Neural cell (in vitro differentiated cells): ENCODE measurements at regions not wholly inside any gene's neighbourhood (a gene's known extent, or its start where the extent isn't known, plus 50 kb on each side); places are given as distances from the start of the nearest gene placed in this dataset.
A peak's percentile ranks its signal among the peaks of the same experiment; 100 is the strongest.

Experiments used
- H2AFZ ChIP-seq: fragments of 200-600, 300-800 bp; sonication (generic), shearing (Covaris generic); 2 replicates; pipeline ENCODE4 v1.6.0; 2014; ENCODE audit warnings: low read depth, mild to moderate bottlenecking, antibody characterized with exemption, low read length, moderate library complexity
- H3F3A ChIP-seq: fragments of 200-600 bp; shearing (Covaris generic); 2 replicates; pipeline ENCODE4 v1.6.1; 2016; ENCODE audit warnings: mild to moderate bottlenecking, moderate library complexity, mixed read lengths, antibody characterized with exemption, low read length; ENCODE audit not compliant: insufficient read depth, poor library complexity, severe bottlenecking
- H3K27ac ChIP-seq: fragments of 200-600, 300-800 bp; sonication (generic), shearing (Covaris generic); 2 replicates; pipeline ENCODE4 v1.5.1; 2014; ENCODE audit warnings: mild to moderate bottlenecking, low read length, moderate library complexity
- H3K27me3 ChIP-seq: fragments of 300-800, 200-600 bp; sonication (generic), shearing (Covaris generic); 2 replicates; pipeline ENCODE4 v1.6.0; 2014; ENCODE audit warnings: mild to moderate bottlenecking, low read depth, low read length, moderate library complexity; ENCODE audit not compliant: insufficient read depth
- H3K36me3 ChIP-seq: fragments of 300-800, 200-600 bp; sonication (generic), shearing (Covaris generic); 2 replicates; pipeline ENCODE4 v1.5.1; 2014; ENCODE audit warnings: mild to moderate bottlenecking, antibody characterized with exemption, low read length, moderate library complexity; ENCODE audit not compliant: insufficient read depth
- H3K4me2 ChIP-seq: fragments of 300-800, 200-600 bp; sonication (generic), shearing (Covaris generic); 2 replicates; pipeline ENCODE4 v1.6.0; 2014; ENCODE audit warnings: mild to moderate bottlenecking, low read length
- H3K4me3 ChIP-seq: fragments of 300-800, 200-600 bp; sonication (generic), shearing (Covaris generic); 2 replicates; pipeline ENCODE4 v1.5.1; 2014; ENCODE audit warnings: mild to moderate bottlenecking, low read length, moderate library complexity
- H3K79me2 ChIP-seq: fragments of 200-600 bp; shearing (Covaris generic); replicated peaks from 2 replicates; pipeline ENCODE4 v1.6.0; 2014; ENCODE audit warnings: mild to moderate bottlenecking, low read length, moderate library complexity; ENCODE audit not compliant: insufficient read depth
- H3K9ac ChIP-seq: fragments of 300-800, 200-600 bp; sonication (generic), shearing (Covaris generic); 2 replicates; pipeline ENCODE4 v1.6.1; 2016; ENCODE audit warnings: mild to moderate bottlenecking, low read length, mixed read lengths
- H3K9me2 ChIP-seq: fragments of 200-600 bp; shearing (Covaris generic); 2 replicates; pipeline ENCODE4 v1.6.1; 2016; ENCODE audit warnings: mild to moderate bottlenecking, low read length, mixed read lengths; ENCODE audit not compliant: insufficient read depth
- H3K9me3 ChIP-seq: fragments of 200-600, 300-800 bp; sonication (generic), shearing (Covaris generic); 2 replicates; pipeline ENCODE4 v1.6.1; 2016; ENCODE audit warnings: mild to moderate bottlenecking, mixed run types, low read length, moderate library complexity, mixed read lengths
- H4K20me1 ChIP-seq: fragments of 200-600 bp; shearing (Covaris generic); 2 replicates; pipeline ENCODE4 v1.6.1; 2016; ENCODE audit warnings: mild to moderate bottlenecking, mixed run types; ENCODE audit not compliant: insufficient read depth
- MXI1 ChIP-seq: fragments of 450-650 bp; conservative IDR thresholded peaks from 2 replicates; pipeline ENCODE4 v1.6.1; 2014; ENCODE audit warnings: antibody characterized with exemption, mild to moderate bottlenecking; ENCODE audit not compliant: poor library complexity, severe bottlenecking
- POLR2AphosphoS5 ChIP-seq: IDR thresholded peaks from 2 replicates; pipeline ENCODE4 v1.6.1; 2012
- RAD21 ChIP-seq: fragments of 450-650 bp; conservative IDR thresholded peaks from 2 replicates; pipeline ENCODE4 v1.6.1; 2014; ENCODE audit warnings: antibody characterized with exemption, mild to moderate bottlenecking, moderate library complexity
- SMC3 ChIP-seq: fragments of 450-650 bp; conservative IDR thresholded peaks from 2 replicates; pipeline ENCODE4 v1.6.1; 2014; ENCODE audit warnings: antibody characterized with exemption, mild to moderate bottlenecking, moderate library complexity; ENCODE audit not compliant: poor library complexity
- TF ChIP-seq, protein P1 (sequence below): fragments of 450-650 bp; IDR thresholded peaks from 2 replicates; pipeline ENCODE4 v1.5.1; 2014; ENCODE audit warnings: antibody characterized with exemption, mild to moderate bottlenecking, moderate library complexity; ENCODE audit not compliant: poor library complexity, severe bottlenecking
- TF ChIP-seq, protein P2 (sequence below): IDR thresholded peaks from 2 replicates; pipeline ENCODE4 v1.6.1; 2012; ENCODE audit warnings: borderline replicate concordance

DNA sequence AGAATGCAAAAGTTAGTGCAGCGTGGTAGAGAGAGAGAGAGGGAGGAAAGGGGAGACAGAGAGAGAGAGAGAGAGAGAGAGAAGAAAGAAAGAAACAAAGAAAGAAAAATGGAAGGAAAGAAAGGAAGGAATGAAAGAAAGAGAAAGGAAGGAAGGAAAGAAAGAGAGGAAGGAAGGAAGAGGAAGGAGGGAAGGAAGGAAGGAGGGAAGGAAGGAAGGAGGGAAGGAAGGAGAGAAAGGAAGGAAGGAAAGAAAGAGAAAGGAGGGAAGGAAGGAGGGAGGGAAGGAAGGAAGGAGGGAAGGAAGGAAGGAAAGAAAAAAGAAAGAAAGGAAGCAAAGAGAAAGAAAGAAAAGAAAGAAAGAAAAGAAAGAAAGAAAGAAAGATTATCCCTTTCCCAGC lies 209.8 kb upstream of the MYO3A start:
- H3F3A ChIP-seq: no peaks in the 10 kb centered on the region
- H3K27ac ChIP-seq: no peak overlapping the region
- no peaks in the 10 kb centered on the region for H3K79me2 ChIP-seq
- H4K20me1 ChIP-seq: no peaks in the 10 kb centered on the region
- H3K36me3 ChIP-seq: no peaks in the 10 kb centered on the region
- H3K9me3 ChIP-seq: no peaks in the 10 kb centered on the region
- TF ChIP-seq, protein P1, sequence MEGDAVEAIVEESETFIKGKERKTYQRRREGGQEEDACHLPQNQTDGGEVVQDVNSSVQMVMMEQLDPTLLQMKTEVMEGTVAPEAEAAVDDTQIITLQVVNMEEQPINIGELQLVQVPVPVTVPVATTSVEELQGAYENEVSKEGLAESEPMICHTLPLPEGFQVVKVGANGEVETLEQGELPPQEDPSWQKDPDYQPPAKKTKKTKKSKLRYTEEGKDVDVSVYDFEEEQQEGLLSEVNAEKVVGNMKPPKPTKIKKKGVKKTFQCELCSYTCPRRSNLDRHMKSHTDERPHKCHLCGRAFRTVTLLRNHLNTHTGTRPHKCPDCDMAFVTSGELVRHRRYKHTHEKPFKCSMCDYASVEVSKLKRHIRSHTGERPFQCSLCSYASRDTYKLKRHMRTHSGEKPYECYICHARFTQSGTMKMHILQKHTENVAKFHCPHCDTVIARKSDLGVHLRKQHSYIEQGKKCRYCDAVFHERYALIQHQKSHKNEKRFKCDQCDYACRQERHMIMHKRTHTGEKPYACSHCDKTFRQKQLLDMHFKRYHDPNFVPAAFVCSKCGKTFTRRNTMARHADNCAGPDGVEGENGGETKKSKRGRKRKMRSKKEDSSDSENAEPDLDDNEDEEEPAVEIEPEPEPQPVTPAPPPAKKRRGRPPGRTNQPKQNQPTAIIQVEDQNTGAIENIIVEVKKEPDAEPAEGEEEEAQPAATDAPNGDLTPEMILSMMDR: no peak
- TF ChIP-seq MXI1: no peak
- TF ChIP-seq SMC3: no peak
- TF ChIP-seq, protein P2, sequence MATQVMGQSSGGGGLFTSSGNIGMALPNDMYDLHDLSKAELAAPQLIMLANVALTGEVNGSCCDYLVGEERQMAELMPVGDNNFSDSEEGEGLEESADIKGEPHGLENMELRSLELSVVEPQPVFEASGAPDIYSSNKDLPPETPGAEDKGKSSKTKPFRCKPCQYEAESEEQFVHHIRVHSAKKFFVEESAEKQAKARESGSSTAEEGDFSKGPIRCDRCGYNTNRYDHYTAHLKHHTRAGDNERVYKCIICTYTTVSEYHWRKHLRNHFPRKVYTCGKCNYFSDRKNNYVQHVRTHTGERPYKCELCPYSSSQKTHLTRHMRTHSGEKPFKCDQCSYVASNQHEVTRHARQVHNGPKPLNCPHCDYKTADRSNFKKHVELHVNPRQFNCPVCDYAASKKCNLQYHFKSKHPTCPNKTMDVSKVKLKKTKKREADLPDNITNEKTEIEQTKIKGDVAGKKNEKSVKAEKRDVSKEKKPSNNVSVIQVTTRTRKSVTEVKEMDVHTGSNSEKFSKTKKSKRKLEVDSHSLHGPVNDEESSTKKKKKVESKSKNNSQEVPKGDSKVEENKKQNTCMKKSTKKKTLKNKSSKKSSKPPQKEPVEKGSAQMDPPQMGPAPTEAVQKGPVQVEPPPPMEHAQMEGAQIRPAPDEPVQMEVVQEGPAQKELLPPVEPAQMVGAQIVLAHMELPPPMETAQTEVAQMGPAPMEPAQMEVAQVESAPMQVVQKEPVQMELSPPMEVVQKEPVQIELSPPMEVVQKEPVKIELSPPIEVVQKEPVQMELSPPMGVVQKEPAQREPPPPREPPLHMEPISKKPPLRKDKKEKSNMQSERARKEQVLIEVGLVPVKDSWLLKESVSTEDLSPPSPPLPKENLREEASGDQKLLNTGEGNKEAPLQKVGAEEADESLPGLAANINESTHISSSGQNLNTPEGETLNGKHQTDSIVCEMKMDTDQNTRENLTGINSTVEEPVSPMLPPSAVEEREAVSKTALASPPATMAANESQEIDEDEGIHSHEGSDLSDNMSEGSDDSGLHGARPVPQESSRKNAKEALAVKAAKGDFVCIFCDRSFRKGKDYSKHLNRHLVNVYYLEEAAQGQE: no peak
- no peak for TF ChIP-seq RAD21
- H2AFZ ChIP-seq: no peak overlapping the region
- H3K27me3 ChIP-seq: no peaks in the 10 kb centered on the region
- no peak overlapping the region for H3K9ac ChIP-seq
- H3K4me2 ChIP-seq: no peak overlapping the region
- H3K9me2 ChIP-seq: no peaks in the 10 kb centered on the region
- H3K4me3 ChIP-seq: no peak overlapping the region

DNA sequence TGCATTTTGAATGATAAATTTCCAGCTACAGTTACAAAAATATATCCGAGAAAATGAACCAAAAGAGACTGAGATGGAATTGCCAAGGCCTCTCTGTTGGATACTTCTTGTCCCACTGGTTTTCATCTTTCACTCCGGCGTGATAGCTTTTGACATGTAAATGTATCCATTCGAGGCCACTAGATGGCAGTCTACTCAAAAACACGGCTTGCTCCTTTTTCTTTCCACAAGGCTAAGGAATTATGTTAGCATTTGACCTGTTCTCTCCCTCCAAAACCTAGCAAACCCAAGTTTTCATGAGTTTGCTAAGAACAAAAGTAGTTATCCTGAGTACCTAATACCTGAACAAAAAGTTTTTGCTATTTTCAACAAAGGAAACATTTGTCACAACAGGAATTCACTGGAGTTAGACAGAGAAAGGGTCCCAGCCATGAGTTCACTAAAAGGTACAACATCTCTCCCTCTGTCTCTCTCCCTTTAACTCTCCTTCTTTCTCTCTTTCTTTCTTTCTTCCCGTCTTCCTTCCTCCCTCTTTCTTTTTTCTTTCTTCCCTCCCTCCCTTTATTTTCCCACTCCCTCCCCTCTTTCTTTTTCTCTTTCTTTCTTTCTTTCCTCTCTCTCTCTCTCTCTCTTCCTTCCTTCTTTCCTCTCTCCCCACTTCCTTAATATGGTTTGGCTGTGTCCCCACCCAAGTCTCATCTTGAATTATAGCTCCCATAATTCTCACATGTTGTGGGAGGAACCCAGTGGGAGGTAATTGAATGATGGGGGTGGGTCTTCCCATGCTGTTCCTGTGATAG lies 207.9 kb upstream of the MYO3A start:
- Histone ChIP-seq H3K79me2 (no peaks in the 10 kb centered on the region), H3K4me2 (no peak overlapping the region), H3K9me2 (no peaks in the 10 kb centered on the region), H4K20me1 (no peaks in the 10 kb centered on the region), H3K9me3 (no peaks in the 10 kb centered on the region), H2AFZ (no peak overlapping the region), H3K27me3 (no peaks in the 10 kb centered on the region), H3K4me3 (no peak overlapping the region), H3K36me3 (no peaks in the 10 kb centered on the region), H3K9ac (no peak overlapping the region), H3K27ac (no peak overlapping the region), H3F3A (no peaks in the 10 kb centered on the region)
- TF ChIP-seq POLR2AphosphoS5 (no peak), RAD21 (peak; percentile 95), SMC3 (peak; percentile 93)
- TF ChIP-seq, protein P1: peak; percentile 91
